Keratinocyte (primary cell): ENCODE measurements at regions not wholly inside any gene's neighbourhood (a gene's known extent, or its start where the extent isn't known, plus 50 kb on each side); places are given as distances from the start of the nearest gene placed in this dataset.

Experiments
- DNase-seq: peaks from one replicate; pipeline ENCODE4 v3.0.0-alpha.2; 2011; ENCODE audit warnings: low read depth, missing footprints, low spot score
- FAIRE-seq: peaks from 2 replicates; lab custom pipeline; 2011; peaks lifted over from hg19 to GRCh38; lab: Jason Lieb, UNC
- H2AFZ ChIP-seq: 2 replicates; pipeline ENCODE4 v1.6.0; 2012; ENCODE audit warnings: low read length, control low read depth, inconsistent platforms; ENCODE audit not compliant: control insufficient read depth
- H3K27ac ChIP-seq: 2 replicates; pipeline ENCODE4 v1.5.1; 2011; ENCODE audit warnings: low read length; ENCODE audit not compliant: control insufficient read depth, insufficient read depth
- H3K27me3 ChIP-seq: 3 replicates; pipeline ENCODE4 v1.6.0; 2011; ENCODE audit warnings: low read length; ENCODE audit not compliant: control insufficient read depth, insufficient read depth; ENCODE audit errors: extremely low read depth
- H3K36me3 ChIP-seq, 2 experiments: 2 replicates in 1 of 2; 3 replicates in 1 of 2; pipeline ENCODE4 v1.5.1; 2011; ENCODE audit warnings: low read length in 2 of 2, mild to moderate bottlenecking in 1 of 2; ENCODE audit not compliant: control insufficient read depth in 2 of 2, insufficient read depth in 2 of 2; ENCODE audit errors: extremely low read depth in 1 of 2
- H3K4me1 ChIP-seq: 3 replicates; pipeline ENCODE4 v1.5.1; 2011; ENCODE audit warnings: low read length; ENCODE audit not compliant: control insufficient read depth, insufficient read depth; ENCODE audit errors: extremely low read depth
- H3K4me2 ChIP-seq: 3 replicates; pipeline ENCODE4 v1.6.0; 2011; ENCODE audit warnings: low read depth, low read length; ENCODE audit not compliant: control insufficient read depth, insufficient read depth; ENCODE audit errors: extremely low read depth
- H3K4me3 ChIP-seq, 3 experiments: fragments of 200-600 bp in 1 of 3; sonication (generic) in 1 of 3; 2 replicates in 2 of 3; 3 replicates in 1 of 3; pipeline ENCODE4 v1.5.1; 2011 to 2016; ENCODE audit warnings: low read length in 3 of 3, mild to moderate bottlenecking in 3 of 3, control low read depth in 2 of 3, inconsistent platforms in 1 of 3, low read depth in 1 of 3, mixed read lengths in 1 of 3, mixed run types in 1 of 3, moderate library complexity in 1 of 3; ENCODE audit not compliant: control insufficient read depth in 2 of 3, insufficient read depth in 2 of 3; ENCODE audit errors: extremely low read depth in 1 of 3
- H3K79me2 ChIP-seq: 2 replicates; pipeline ENCODE4 v1.6.0; 2012; ENCODE audit warnings: low read length; ENCODE audit not compliant: control insufficient read depth, insufficient read depth
- H3K9ac ChIP-seq: 3 replicates; pipeline ENCODE4 v1.6.0; 2011; ENCODE audit warnings: low read length; ENCODE audit not compliant: control insufficient read depth, insufficient read depth; ENCODE audit errors: extremely low read depth
- H3K9me1 ChIP-seq: 3 replicates; pipeline ENCODE4 v1.6.0; 2011; ENCODE audit warnings: low read length; ENCODE audit not compliant: control insufficient read depth, insufficient read depth; ENCODE audit errors: extremely low read depth
- H3K9me3 ChIP-seq: 2 replicates; pipeline ENCODE4 v1.5.1; 2012; ENCODE audit warnings: low read depth, low read length; ENCODE audit not compliant: control insufficient read depth
- H4K20me1 ChIP-seq: 3 replicates; pipeline ENCODE4 v1.6.0; 2011; ENCODE audit warnings: low read length; ENCODE audit not compliant: control insufficient read depth, insufficient read depth; ENCODE audit errors: extremely low read depth
- EZH2 ChIP-seq: IDR thresholded peaks from one replicate; pipeline ENCODE4 v1.6.1; 2012; ENCODE audit warnings: inconsistent platforms, mild to moderate bottlenecking, low read length, moderate library complexity
- dilution Hi-C: fragments of 300-500 bp; cut with MboI; formaldehyde crosslinking; loops from one replicate; pipeline ENCODE4 v1.7.0; 2020; ENCODE audit warnings: low sequenced_read_pairs; ENCODE audit not compliant: extremely low pct_ligation_motif_present
- TF ChIP-seq, protein P1 (sequence below), 3 experiments: IDR thresholded peaks in 1 of 3; conservative IDR thresholded peaks in 1 of 3; optimal IDR thresholded peaks in 1 of 3; 2 replicates in 2 of 3; 3 replicates in 1 of 3; pipeline versions ENCODE3 to v1.5.1; 2011; ENCODE audit warnings: low read length in 3 of 3, mild to moderate bottlenecking in 3 of 3, moderate library complexity in 2 of 3, control low read depth in 1 of 3, inconsistent platforms in 1 of 3; ENCODE audit not compliant: insufficient read depth in 2 of 3; ENCODE audit errors: extremely low read depth in 1 of 3

DNA sequence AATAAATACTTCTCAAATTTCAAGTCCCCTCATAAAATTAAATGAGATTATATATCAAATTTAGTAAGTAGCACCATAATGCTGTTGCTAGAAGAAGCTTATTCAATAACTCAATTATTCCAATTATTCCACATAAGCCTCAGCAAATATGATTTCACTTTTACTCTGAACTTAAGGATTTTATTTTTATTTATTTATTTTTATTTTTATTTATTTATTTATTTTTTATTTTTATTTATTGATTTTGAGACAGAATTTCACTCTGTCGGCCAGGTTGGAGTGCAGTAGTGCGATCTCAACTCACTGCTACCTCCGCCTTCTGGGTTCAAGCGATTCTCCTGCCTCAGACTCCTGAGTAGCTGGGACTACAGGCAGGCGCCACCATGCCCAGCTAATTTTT, 1308.3 kb upstream of the CDH9 start:
- no peaks in the 10 kb centered on the region for H3K9me1 ChIP-seq
- FAIRE-seq (no peak), DNase-seq (no peak)
- no peaks in the 10 kb centered on the region for H3K4me1 ChIP-seq
- H3K9me3 ChIP-seq: no peaks in the 10 kb centered on the region
- no peaks in the 10 kb centered on the region for H3K79me2 ChIP-seq
- no peak overlapping the region for H3K9ac ChIP-seq
- no peak overlapping the region for H2AFZ ChIP-seq
- H3K27ac ChIP-seq: no peak overlapping the region
- H3K4me2 ChIP-seq: no peak overlapping the region
- H3K27me3 ChIP-seq: no peaks in the 10 kb centered on the region
- no peaks in the 10 kb centered on the region for H3K36me3 ChIP-seq
- no peak overlapping the region for H3K4me3 ChIP-seq
- H4K20me1 ChIP-seq: no peaks in the 10 kb centered on the region
- dilution Hi-C loops: no loop called here
- TF ChIP-seq, protein P1, sequence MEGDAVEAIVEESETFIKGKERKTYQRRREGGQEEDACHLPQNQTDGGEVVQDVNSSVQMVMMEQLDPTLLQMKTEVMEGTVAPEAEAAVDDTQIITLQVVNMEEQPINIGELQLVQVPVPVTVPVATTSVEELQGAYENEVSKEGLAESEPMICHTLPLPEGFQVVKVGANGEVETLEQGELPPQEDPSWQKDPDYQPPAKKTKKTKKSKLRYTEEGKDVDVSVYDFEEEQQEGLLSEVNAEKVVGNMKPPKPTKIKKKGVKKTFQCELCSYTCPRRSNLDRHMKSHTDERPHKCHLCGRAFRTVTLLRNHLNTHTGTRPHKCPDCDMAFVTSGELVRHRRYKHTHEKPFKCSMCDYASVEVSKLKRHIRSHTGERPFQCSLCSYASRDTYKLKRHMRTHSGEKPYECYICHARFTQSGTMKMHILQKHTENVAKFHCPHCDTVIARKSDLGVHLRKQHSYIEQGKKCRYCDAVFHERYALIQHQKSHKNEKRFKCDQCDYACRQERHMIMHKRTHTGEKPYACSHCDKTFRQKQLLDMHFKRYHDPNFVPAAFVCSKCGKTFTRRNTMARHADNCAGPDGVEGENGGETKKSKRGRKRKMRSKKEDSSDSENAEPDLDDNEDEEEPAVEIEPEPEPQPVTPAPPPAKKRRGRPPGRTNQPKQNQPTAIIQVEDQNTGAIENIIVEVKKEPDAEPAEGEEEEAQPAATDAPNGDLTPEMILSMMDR (optimal IDR thresholded peaks at IDR 0.05 in 1 of 3, IDR thresholded peaks at IDR 0.05 in 1 of 3, conservative IDR thresholded peaks at IDR 0.05 in 1 of 3; ENCODE audit: extremely low read depth in 1 of 3, insufficient read depth in 2 of 3, low read length in 3 of 3): no peak
- TF ChIP-seq EZH2: no peak

DNA sequence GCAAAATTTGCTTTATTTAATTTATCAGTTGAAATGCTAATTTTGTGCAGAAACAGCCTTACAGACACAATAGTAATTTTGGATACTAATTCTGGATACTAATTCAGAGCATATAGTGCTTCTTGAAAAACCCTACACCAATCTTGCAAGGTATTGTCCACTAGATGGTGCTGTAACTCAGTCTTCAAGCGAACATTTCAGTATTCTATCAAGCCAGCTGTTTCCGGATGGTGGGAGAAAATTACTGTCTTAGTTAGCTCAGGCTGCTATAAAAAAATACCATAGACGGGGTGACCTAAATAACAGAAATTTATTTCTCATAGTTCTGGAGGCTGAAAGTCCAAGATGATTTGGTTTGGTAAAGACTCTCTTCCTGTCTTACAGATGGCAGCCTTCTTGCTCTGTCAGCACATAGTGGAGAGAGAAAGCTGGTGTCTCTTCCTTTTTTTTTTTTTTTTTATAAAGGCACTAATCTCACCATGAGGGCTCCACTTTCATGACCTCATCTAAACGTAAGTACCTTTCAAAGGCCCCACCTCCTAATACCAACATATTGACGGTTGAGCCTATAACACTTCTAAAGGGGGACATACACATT, 1306.5 kb upstream of the CDH9 start:
- H3K9me1 ChIP-seq: no peaks in the 10 kb centered on the region
- no peaks in the 10 kb centered on the region for H3K79me2 ChIP-seq
- H3K27ac ChIP-seq: no peak overlapping the region
- no peak overlapping the region for H3K9ac ChIP-seq
- H2AFZ ChIP-seq: no peak overlapping the region
- no peak overlapping the region for H3K4me2 ChIP-seq
- H3K4me3 ChIP-seq: no peak overlapping the region
- TF ChIP-seq, protein P1 (optimal IDR thresholded peaks at IDR 0.05 in 1 of 3, IDR thresholded peaks at IDR 0.05 in 1 of 3, conservative IDR thresholded peaks at IDR 0.05 in 1 of 3; ENCODE audit: extremely low read depth in 1 of 3, insufficient read depth in 2 of 3, low read length in 3 of 3): peak in 1 of 3 experiments; percentile 16
- no peak for TF ChIP-seq EZH2
- dilution Hi-C loops: no loop called here
- H4K20me1 ChIP-seq: no peaks in the 10 kb centered on the region
- FAIRE-seq (no peak), DNase-seq (no peak)
- no peaks in the 10 kb centered on the region for H3K36me3 ChIP-seq
- H3K9me3 ChIP-seq: no peaks in the 10 kb centered on the region
- H3K27me3 ChIP-seq: no peaks in the 10 kb centered on the region
- no peaks in the 10 kb centered on the region for H3K4me1 ChIP-seq
